DND-41 (cell line): ENCODE measurements at regions not wholly inside any gene's neighbourhood (a gene's known extent, or its start where the extent isn't known, plus 50 kb on each side); places are given as distances from the start of the nearest gene placed in this dataset.

Source experiments
- EZH2 ChIP-seq: IDR thresholded peaks from 3 replicates; pipeline ENCODE4 v1.6.1; 2012; ENCODE audit warnings: borderline replicate concordance, low read depth, mild to moderate bottlenecking, moderate library complexity, low read length, inconsistent platforms; ENCODE audit not compliant: severe bottlenecking
- TF ChIP-seq, protein P1 (sequence below): IDR thresholded peaks from 2 replicates; pipeline ENCODE4 v1.5.1; 2012; ENCODE audit warnings: borderline replicate concordance, low read length, moderate library complexity, mild to moderate bottlenecking; ENCODE audit not compliant: poor library complexity, severe bottlenecking; ENCODE audit errors: extremely low read depth

DNA sequence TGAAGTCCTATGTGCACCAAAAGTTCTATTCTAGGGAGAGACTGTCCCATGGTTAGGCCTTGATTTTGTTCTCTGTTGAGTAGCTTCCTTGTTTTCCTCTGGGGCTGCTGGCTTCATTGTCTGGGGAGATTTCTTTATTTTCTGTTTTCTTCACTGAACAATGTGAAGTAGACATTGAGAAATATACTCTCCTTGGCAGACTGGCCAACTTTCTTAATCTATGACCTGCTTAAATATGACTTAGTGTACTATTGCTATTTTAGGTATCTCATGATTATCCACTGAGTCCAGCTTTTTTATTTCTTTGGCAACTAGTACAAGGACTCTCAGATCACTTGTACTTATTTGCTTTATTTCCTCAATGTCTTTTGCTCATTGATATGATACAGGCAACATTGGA, 1594.6 kb downstream of the ARAP2 start:
- TF ChIP-seq, protein P1, sequence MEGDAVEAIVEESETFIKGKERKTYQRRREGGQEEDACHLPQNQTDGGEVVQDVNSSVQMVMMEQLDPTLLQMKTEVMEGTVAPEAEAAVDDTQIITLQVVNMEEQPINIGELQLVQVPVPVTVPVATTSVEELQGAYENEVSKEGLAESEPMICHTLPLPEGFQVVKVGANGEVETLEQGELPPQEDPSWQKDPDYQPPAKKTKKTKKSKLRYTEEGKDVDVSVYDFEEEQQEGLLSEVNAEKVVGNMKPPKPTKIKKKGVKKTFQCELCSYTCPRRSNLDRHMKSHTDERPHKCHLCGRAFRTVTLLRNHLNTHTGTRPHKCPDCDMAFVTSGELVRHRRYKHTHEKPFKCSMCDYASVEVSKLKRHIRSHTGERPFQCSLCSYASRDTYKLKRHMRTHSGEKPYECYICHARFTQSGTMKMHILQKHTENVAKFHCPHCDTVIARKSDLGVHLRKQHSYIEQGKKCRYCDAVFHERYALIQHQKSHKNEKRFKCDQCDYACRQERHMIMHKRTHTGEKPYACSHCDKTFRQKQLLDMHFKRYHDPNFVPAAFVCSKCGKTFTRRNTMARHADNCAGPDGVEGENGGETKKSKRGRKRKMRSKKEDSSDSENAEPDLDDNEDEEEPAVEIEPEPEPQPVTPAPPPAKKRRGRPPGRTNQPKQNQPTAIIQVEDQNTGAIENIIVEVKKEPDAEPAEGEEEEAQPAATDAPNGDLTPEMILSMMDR = no peak
- TF ChIP-seq EZH2 = no peak
